HG03139 (cell line): ENCODE measurements at regions not wholly inside any gene's neighbourhood (a gene's known extent, or its start where the extent isn't known, plus 50 kb on each side); places are given as distances from the start of the nearest gene placed in this dataset.

Experiments used
- ATAC-seq: cut with Tn5 transposase; IDR thresholded peaks from one replicate; pipeline ENCODE4 v1.9.1; 2021; ENCODE audit not compliant: unreplicated experiment

DNA sequence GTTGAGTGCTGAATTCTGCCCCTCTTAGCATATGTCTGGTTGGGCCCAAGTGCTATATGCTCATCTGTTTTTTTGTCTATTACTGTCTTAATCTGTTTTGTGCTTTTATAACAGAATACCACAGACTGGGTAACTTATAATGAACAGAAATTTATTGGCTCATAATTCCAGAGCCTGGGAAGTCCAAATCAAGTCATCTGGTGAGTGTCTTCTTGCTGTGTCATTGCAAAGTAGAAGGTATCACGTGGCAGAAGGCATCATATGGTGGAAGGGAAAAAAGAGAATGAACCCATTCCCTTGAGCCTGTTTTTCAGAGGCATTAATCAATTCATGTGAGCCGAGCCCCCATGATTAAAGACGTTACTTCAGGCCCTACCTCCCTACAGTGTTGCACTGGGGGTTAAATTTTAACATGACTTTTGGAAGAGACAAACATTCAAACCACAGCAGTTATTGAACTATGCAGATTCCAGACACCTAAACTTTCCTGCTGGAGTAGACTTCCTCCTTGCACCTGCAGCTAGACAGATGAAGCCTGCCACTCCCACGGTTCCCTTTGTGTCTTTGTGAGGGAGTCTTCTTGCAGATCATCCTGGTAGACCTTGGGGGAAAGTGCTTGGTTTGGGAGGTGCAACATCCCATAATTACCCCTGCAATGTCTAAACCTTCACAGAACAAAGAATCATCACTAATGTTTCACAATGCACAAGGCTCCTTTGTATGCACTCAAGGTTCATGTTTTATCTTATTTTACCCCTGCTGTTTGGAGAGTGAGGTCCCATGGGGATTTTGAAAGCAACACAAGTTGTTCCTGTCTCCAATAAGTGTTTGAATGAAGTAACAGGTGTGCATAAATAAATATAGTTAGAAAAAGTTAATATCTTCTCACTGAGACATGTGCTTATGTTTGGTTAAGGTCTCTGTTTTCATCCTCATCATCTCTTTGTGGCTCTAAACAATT is 64.7 kb upstream of the XCR1 start:
- ATAC-seq: no peak

DNA sequence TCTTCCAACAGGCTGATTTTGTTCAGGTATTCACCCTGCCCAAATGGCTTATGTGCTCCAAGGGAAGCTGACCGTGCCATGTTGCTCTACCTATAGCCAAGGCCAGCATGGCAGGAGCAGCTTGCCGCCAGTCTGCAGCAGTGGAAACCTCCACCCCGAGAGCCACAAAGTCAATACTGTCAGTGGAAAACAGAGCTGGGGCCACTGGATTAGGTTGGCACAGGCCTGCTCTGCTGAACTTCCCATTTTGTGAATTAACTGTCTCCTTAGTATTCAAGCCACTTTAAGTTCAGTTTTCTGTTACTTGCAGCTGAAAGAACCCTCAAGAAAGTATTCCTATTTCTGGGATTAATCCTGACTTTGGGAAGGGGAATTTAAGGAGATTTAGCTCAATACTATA is 63.8 kb upstream of the XCR1 start:
- no peak for ATAC-seq

DNA sequence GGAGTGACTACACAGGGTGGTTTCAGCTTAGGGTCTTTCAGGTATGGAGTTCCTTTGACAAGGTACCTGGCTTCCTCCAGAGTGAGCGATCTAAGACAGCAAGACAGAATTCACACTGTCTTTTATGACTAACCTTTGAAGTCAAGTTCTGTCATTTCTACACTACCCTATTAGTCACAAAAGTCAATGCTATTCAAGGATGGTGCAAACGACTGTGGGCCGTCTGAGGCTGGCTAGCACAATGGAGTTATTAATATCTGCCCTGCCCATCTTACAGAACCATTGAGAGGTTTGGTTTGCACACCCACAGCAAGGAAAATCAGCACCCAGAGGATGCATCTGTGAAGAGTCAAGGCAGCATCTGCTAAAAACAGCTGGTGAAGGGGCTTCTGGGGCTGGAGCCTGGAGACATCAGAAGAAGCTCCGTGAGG is 62.9 kb upstream of the XCR1 start:
- ATAC-seq: no peak

DNA sequence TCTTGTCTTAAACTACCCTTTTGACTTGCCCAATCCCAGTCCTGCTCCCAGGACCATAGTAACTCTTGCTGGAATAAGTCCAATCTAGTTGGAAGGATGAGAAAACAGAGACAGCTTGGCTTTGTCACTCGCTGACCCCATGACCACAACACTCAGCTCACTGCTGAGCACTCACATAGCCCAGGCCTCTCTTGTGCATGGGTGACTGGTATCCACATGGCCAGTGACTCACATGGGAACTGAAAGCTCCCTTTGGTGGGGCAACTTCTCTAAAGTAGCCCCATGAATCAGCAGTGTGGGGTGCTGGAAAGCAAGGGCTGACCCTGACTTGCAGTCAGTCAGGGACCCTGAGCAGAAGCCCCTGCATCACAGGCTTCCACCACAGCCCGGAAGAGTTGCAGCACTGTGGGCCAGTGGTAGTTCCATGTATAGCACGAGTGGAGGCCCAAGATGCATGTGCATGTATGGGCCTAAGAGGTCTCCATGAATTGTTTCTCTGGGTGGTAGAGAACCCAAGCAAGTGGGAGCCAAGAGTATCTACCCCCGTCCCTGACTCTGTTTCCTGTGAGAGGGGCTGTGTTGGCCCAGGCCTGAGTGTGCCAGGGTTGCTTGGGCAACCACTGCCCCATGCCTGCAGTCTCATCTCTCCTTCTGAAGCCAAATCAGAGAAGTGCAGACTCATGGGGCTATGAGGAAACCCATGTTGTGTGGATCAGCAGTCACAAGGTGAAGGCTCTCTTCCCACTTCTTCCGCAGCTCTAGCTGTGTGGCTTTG is 62.1 kb upstream of the XCR1 start:
- ATAC-seq: no peak

DNA sequence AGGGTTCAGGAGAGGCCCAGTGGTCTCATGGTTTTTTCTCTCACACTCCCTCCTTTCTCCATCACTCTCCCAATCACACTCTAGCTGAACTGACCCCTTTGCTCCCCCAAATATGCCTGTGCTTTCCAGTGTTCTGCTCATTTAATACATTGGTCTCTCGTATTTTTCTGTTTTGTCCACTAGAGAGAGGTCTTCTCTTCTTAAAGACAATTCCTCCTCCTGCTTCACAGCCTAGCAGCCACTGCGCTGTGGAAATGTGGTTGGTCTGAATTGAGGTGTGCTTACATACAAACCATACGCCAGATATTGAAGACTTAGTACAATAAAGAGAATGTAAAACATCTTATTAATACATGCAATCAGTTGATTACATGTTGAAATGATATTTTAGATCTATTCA is 60.6 kb upstream of the XCR1 start:
- ATAC-seq: no peak

DNA sequence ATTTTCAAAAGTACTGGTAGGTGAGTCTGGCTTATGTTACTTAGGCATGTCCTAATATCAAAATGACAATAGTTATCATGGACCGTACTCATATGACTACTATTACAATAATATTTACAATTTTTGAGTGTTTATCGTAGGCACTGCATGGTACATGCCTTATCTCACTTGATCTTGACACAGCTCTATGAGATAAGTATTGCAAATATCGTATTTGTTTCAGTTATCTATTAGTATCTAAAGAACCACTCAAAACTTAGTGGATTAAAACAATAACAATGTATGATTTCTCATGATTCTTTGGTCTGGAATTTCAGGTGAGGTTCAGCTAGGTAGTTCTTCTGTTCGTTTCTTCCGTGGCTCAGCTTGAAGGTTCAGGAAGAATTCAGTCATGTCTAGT is 59.7 kb upstream of the XCR1 start:
- no peak for ATAC-seq

DNA sequence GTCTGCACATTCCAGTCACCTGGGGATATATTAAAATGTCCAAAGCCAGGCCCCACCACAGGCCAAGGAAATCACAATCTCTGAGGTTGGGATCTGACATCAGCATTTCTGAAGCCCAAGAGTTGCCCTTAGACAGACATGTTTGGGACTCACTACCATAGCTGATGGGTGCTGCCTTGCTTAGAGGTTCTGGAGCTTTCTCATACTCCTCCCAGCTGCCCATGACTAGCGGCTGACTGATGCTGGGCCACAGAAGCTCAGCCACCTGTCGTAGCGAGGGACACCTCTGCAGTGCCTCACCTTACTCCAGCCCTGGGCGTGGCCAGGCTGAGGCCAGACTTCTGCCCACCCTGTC is 58.8 kb upstream of the XCR1 start:
- no peak for ATAC-seq

DNA sequence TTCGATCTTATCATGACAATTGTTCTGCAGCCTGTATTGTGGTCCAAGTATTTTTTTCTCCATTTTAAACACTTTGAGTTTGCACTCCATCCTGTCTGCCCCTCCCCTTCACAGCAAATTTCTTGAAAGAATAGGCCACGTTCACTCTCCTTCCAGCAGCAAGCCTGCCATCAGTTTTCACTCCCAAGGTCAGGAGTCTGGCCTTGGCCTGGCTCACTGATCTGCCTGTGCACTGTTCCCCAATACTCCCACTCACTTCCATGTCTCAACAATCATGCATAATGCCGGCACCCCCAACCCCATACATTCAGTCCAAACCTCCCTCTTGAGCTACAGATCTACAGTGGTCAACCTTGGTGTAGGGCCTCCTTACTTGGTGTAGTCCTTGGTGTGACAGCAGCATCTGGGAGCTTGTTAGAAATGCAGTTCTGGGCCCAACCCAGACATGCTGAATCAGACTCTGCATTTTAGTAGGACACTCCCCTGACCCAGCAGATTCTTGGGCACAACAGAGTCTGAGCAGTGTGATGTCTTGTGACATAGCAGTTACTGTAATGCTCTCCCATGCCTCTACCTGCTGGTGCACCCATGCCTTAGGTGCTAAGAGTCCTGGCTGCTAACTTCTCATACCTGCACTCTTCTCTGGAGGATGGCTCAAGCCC is 58.3 kb upstream of the XCR1 start:
- no peak for ATAC-seq

DNA sequence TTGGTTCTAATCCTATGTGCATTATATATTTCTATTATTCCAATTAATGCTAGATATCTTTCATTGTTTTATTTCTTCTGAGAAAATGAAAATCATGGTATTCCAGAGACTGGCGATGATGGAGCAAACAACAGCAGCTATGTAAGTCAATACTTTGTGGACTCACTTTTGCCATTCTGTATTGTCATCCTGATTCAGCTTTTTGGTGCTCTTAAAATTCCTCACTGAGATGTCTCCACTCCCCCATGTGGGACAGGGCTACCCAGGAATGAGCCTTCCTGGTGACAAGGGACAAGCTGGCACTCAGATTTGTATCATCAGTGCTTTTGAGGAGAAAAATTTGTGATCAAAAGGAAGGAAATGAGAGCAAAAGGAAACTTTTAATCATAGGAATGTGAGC is 56.7 kb upstream of the XCR1 start:
- ATAC-seq: no peak

DNA sequence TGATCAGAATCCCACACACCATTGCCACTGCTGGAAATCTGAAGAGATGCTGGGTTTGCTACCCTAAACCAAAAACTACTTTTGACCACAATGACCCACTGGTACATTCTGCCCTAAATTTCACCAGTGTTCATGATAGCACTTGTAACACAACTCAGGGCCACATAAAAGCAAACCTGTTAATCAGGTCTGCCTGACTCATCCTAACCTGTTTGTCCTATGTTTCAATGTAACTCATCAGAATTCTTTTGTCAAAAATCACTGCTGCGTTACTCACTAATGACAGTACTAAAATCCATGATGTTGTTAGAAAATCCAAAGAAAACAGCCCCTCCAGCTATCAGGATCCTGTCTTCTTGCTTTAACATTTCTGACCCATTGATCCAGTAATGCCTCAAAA is 55.6 kb upstream of the XCR1 start:
- no peak for ATAC-seq

DNA sequence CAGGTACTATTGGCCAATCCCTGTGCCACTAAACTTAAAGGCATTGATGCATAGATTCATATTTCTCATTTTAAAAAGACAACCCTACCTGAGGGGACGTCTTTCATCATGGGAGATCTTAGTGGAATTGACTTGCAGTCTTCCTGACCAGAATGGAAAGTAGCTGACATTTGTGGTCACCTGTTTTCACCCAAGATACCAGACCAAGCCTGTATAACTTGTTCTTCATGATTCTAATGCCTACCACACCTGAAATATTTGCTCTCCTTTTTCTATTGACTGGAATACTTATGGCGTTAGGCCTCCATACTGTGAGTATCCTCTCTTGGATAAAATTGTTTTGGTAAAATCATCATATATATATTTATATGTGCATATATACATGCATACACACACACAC is 54.7 kb upstream of the XCR1 start:
- ATAC-seq: no peak

DNA sequence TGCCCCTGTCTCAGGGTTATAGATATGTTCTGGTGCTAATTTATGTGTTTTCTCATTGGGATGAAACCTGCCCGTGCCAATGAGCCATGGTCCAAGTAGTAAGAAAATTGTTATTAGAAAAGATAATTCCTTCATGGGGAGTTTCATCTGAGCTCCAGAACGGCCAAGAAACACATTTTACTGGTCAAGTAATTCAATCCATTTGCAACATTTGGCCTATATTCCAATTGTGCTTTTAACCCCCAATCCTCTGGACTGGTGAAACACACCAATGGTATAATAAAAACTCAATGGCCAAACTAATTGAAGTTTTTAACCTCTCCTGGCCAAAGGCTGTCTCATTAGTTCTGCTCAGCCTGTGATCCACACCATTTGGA is 53.7 kb upstream of the XCR1 start:
- ATAC-seq: no peak

DNA sequence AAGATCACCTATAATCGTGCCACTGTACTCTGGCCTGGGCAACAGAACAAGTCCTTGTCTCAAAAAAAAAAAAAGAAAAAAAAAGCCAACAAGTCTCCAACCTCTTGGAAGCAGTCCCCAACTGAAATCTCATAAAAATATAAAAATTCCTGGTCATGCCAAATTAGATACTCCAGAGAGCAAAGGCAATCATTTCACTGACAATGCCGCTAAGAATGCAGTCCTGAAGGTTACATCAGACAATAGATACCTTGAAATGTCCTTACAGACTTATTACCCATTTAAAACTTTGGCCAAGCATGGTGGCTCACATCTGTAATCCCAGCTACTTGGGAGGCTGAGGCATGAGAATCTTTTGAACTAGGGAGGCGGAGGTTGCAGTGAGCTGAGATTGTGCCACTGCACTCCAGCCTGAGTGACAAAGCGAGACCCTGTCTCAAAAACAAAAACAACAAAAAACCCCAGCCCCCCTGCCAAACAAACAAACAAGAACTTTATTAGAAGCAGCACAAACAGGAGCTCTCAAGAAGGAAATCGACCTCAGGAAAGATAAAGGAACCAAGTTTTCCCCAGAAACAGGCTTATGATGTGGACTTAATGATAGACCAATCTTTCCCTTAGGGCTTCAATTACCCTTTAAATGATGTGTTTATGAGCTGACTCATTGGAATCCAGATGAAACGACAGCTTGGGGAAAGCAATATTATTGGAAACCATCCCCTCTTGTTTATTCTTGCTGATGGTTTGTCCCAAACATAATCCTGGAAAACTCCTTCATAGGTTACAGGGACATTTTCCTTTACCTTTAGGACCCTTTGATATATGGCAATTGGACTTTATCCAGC is 53.1 kb upstream of the XCR1 start:
- no peak for ATAC-seq

DNA sequence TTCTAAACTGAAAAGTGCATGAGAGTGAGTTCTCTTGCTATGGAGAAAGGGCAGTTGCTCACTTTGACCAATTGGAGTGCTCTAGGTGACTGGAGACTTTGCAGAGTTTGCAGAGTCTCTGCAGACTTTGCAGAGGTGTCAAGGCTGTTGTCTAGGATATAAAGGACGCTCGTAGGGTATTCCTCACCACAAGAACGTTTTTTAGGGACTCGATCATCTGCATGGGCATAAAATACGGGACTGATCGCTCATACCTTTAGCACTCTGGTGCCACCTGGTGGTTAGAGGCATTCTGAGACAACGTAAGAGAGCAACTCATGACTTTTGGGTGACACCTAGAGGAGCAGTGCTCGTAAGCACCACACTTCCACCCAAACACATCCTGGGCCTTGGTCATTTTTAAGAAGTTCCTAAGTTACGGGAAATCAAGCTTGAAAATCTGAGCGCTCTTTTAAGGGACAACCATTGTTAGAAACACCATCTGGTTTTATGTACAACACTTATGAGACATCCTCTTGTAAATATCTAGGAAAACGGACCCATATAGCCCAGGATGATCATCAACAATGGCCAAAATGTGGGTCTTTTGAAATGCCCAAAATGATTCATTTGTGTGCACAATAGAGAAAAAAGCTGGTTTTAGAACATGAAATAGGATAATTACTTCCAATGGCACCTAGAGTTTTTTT is 51.6 kb upstream of the XCR1 start:
- ATAC-seq: peak; percentile 63
